D721Med (cell line): ENCODE measurements at regions not wholly inside any gene's neighbourhood (a gene's known extent, or its start where the extent isn't known, plus 50 kb on each side); places are given as distances from the start of the nearest gene placed in this dataset.

Experiments used
- DNase-seq: peaks from one replicate; pipeline ENCODE4 v3.0.0; 2011; ENCODE audit warnings: low spot score; ENCODE audit not compliant: insufficient read length
- FAIRE-seq: peaks from 2 replicates; lab custom pipeline; 2011; peaks lifted over from hg19 to GRCh38; lab: Jason Lieb, UNC
- CTCF ChIP-seq: IDR thresholded peaks from 2 replicates; pipeline ENCODE4 v1.5.1; 2012; ENCODE audit warnings: mild to moderate bottlenecking, control low read depth; ENCODE audit not compliant: insufficient read depth; ENCODE audit errors: missing control alignments

GRCh38 chr1:234938924-234939323, 189.7 kb downstream of the TOMM20 start:
- no peak for TF ChIP-seq CTCF
- FAIRE-seq (no peak), DNase-seq (no peak)

DNA sequence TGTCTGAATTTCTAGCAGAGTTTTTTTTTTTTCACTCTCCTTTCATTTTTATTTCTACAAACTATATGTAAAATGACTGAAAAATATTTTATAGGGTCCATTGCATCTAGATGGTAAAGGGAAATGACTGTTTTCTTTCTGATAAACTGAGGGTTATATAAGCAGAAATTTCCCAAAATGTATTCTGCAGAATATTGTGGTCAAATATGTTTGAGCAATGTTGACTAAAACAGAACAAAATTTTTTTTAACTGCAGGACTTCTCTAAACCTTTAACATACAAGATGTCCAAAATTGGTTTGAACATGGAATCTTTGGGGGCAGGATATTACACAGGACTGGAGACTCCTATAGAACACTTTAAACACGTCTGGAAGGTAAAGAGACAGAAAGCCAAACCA, 190.5 kb downstream of the TOMM20 start:
- no peak for TF ChIP-seq CTCF
- FAIRE-seq (no peak), DNase-seq (no peak)

DNA sequence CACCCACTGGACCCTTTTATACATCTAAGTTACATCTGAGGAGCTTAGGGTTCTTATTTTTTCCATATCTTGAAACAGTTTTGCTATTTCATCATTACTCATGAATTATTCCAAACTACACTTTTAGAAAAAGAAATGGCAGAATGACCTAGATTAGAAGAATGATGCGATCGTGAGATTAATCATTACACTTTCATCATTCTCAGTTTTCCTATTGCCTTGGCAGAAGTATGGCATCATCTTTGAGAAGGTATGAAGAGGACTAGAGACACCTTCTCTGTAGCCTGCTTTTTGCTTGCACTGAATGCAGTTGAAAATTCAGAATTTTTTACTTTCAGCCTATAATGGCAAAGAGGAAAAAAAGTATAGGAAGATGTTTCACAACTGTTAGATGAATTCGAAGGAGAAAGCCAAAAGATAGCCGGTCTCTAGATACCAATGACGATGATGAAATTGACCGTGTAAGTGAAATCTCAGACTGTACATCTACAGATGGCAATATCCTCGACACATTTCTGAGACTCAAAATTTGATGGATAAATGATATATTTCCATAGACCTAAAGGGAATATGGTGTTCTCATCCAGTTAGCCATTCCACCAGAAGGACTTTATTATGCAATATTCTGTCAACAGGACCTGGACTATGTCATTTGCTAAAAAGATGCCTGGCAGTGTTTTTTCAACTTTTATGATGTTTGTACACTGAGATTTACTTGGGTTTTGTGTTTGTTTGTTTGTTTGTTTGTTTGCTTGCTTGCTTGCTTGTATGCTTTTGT, 191.8 kb downstream of the TOMM20 start:
- TF ChIP-seq CTCF, result no peak
- FAIRE-seq, result no peak

GRCh38 chr1:234934611-234935033, 194.0 kb downstream of the TOMM20 start:
- no peak for TF ChIP-seq CTCF
- DNase-seq (no peak), FAIRE-seq (no peak)

More for the DNA sequence above, 191.8 kb downstream of the TOMM20 start:
- no peak for DNase-seq

- no peak for FAIRE-seq
- TF ChIP-seq CTCF, result no peak
- DNase-seq, result no peak
Observed at GRCh38 chr1:234933475-234933874, 195.2 kb downstream of the TOMM20 start.

DNA sequence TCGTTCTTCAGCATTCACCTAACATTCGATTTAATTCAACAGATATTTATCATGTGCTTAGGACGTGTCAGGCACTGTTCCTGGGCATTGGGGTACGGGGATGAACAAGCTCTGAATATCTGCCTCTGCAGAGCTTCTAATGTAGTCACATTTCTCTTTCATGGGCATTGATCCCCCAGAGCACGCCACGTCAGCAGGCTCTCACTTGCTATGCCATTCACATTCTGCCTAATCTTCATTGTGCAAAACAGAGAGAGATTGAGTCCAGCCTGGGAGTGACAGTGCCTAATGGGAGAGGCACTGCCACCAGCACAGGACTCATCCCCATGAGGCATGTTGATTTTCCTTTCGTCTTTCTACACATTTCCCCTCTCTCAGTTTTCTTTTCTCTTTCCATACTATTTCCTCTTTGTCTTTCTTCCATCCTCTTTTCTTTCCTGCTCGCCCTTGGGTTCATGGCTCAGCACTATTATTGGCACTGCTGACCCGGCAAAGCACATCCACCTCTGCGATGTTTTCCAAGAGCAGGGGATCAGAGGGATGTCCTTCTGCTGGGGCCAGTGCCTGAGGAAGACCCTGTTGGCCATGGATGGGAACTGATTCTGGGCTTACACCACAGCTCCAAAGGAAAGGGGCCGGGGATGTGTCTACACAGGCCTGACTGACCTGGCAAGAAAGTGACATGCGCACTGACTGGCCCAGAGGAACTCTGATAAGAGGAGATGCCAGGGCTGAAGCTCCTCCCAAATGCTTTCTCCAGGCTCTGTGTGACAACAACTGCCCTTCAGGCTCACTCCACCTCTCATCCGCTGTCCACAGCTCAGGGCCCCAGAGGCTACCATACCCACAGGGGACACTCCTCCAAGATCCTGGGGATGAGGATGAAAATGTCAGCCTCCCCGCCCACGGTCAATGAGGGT, 195.9 kb downstream of the TOMM20 start:
- no peak for TF ChIP-seq CTCF
- no peak for DNase-seq
- FAIRE-seq, result no peak
